DOHH2 (cell line): ENCODE measurements at regions not wholly inside any gene's neighbourhood (a gene's known extent, or its start where the extent isn't known, plus 50 kb on each side); places are given as distances from the start of the nearest gene placed in this dataset.

Experiments
- H3F3A ChIP-seq: fragments of 200-600 bp; sonication (generic), shearing (Covaris generic); 2 replicates; pipeline ENCODE4 v1.6.0; 2016; ENCODE audit warnings: antibody characterized with exemption, mild to moderate bottlenecking; ENCODE audit not compliant: control insufficient read depth, insufficient read depth
- H3K27ac ChIP-seq: fragments of 200-600 bp; sonication (generic); 2 replicates; pipeline ENCODE4 v1.5.1; 2014; ENCODE audit warnings: low read depth, mild to moderate bottlenecking, low read length, moderate library complexity
- H3K27me3 ChIP-seq: fragments of 200-600 bp; sonication (generic); 2 replicates; pipeline ENCODE4 v1.6.1; 2014; ENCODE audit warnings: mild to moderate bottlenecking, low read length, mixed read lengths; ENCODE audit not compliant: control insufficient read depth
- H3K36me3 ChIP-seq: fragments of 200-600 bp; sonication (generic); 2 replicates; pipeline ENCODE4 v1.6.1; 2014; ENCODE audit warnings: mild to moderate bottlenecking, low read length, moderate library complexity, mixed read lengths; ENCODE audit not compliant: control insufficient read depth
- H3K4me1 ChIP-seq: fragments of 200-600 bp; sonication (generic); 2 replicates; pipeline ENCODE4 v1.6.1; 2014; ENCODE audit warnings: mild to moderate bottlenecking, low read length, mixed read lengths; ENCODE audit not compliant: control insufficient read depth
- H3K4me2 ChIP-seq: fragments of 200-600 bp; sonication (generic); 2 replicates; pipeline ENCODE4 v1.6.0; 2014; ENCODE audit warnings: mild to moderate bottlenecking, low read length, moderate library complexity
- H3K4me3 ChIP-seq: fragments of 200-600 bp; sonication (generic); 2 replicates; pipeline ENCODE4 v1.5.1; 2014; ENCODE audit warnings: mild to moderate bottlenecking, low read length, mixed read lengths
- H3K79me2 ChIP-seq: fragments of 200-600 bp; sonication (generic); 2 replicates; pipeline ENCODE4 v1.6.1; 2014; ENCODE audit warnings: mild to moderate bottlenecking, low read length, mixed read lengths; ENCODE audit not compliant: control insufficient read depth
- H3K9me2 ChIP-seq: fragments of 200-600 bp; sonication (generic); replicated peaks from 2 replicates; pipeline ENCODE4 v1.6.1; 2014; ENCODE audit warnings: mild to moderate bottlenecking, low read length, mixed read lengths; ENCODE audit not compliant: control insufficient read depth
- H3K9me3 ChIP-seq: fragments of 200-600 bp; sonication (generic); 2 replicates; pipeline ENCODE4 v1.6.1; 2014; ENCODE audit warnings: antibody characterized with exemption, low read length, mixed read lengths; ENCODE audit not compliant: control insufficient read depth, insufficient read depth
- H4K20me1 ChIP-seq: fragments of 200-600 bp; sonication (generic); 2 replicates; pipeline ENCODE4 v1.6.0; 2014; ENCODE audit warnings: low read depth, mild to moderate bottlenecking, antibody characterized with exemption, low read length, moderate library complexity; ENCODE audit not compliant: control insufficient read depth, insufficient read depth
- EZH2phosphoT487 ChIP-seq: fragments of 200-600 bp; sonication (generic); IDR thresholded peaks from 2 replicates; pipeline ENCODE4 v1.6.1; 2017; ENCODE audit warnings: borderline replicate concordance, mild to moderate bottlenecking, antibody characterized with exemption, low read length, moderate library complexity, mixed read lengths
- TF ChIP-seq, protein P1 (sequence below): fragments of 200-600 bp; sonication (generic); IDR thresholded peaks from one replicate; pipeline ENCODE4 v1.5.1; 2014; ENCODE audit warnings: antibody characterized with exemption, mild to moderate bottlenecking, low read depth, low read length; ENCODE audit not compliant: poor library complexity, severe bottlenecking

DNA sequence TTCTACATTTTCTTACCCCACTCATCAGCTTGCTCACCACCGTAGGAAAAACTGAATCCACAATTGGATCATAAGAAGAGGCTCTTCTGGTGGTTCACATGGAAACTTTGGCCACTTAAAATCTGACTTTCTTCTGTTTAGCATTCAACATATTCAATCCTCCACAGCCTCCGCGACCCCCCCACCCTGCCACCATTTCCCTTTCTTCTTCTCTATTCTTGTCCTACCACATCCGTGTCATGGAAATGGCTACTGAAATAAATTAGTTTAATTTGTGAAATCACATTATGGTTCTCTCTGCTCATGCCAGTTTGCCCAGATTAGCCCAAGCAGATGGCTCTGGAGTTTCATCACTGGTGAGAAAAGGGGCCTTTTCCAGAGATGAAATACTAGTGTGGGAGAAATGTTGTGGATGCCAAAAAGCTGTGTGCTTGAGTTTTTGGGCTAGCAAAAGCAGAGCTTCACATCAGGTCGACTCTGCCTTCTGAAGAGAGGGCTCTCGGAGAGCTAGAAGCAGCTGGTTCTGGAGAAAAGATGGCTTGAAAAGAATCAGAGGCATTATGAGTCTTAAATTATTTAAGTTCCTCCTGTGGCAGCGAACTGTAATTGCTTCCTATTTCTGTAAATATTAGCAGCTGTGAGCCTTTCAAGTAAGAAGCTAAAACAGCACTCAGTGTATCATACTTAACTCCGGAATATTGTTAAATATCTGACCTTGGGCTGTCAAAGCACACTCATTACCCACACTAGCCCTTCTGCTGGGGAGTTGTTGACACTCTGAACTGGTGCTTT is 107.1 kb downstream of the MAT2B start:
- H3K27ac ChIP-seq, result no peak overlapping the region
- no peaks in the 10 kb centered on the region for H3K9me3 ChIP-seq
- H3K4me2 ChIP-seq, result no peak overlapping the region
- no peaks in the 10 kb centered on the region for H3F3A ChIP-seq
- H3K36me3 ChIP-seq, result no peaks in the 10 kb centered on the region
- TF ChIP-seq EZH2phosphoT487, result no peak
- TF ChIP-seq, protein P1, sequence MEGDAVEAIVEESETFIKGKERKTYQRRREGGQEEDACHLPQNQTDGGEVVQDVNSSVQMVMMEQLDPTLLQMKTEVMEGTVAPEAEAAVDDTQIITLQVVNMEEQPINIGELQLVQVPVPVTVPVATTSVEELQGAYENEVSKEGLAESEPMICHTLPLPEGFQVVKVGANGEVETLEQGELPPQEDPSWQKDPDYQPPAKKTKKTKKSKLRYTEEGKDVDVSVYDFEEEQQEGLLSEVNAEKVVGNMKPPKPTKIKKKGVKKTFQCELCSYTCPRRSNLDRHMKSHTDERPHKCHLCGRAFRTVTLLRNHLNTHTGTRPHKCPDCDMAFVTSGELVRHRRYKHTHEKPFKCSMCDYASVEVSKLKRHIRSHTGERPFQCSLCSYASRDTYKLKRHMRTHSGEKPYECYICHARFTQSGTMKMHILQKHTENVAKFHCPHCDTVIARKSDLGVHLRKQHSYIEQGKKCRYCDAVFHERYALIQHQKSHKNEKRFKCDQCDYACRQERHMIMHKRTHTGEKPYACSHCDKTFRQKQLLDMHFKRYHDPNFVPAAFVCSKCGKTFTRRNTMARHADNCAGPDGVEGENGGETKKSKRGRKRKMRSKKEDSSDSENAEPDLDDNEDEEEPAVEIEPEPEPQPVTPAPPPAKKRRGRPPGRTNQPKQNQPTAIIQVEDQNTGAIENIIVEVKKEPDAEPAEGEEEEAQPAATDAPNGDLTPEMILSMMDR, result no peak
- no peaks in the 10 kb centered on the region; the same call in 1 of the 2 replicates for H3K9me2 ChIP-seq
- H3K4me1 ChIP-seq, result no peaks in the 10 kb centered on the region
- no peaks in the 10 kb centered on the region for H3K79me2 ChIP-seq
- H3K4me3 ChIP-seq, result no peak overlapping the region
- H3K27me3 ChIP-seq, result no peaks in the 10 kb centered on the region
- H4K20me1 ChIP-seq, result no peaks in the 10 kb centered on the region

DNA sequence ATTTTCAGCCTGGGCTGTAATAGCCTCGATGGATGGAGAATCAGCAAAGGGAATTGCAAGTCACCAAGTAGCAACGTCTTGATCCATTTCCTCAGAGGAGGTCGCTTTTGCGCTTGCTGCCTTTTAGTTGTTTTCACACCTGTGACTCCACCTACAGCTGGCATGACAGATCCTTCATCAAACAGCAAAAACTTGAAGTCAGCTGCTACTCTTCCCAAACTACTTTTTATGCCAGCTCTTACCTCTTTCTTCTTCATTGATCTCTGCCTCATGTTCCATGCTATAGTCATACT is 107.7 kb downstream of the MAT2B start:
- TF ChIP-seq, protein P1, result no peak
- no peak for TF ChIP-seq EZH2phosphoT487
- Histone ChIP-seq H4K20me1 (no peaks in the 10 kb centered on the region), H3K4me3 (no peak overlapping the region), H3K9me2 (no peaks in the 10 kb centered on the region; the same call in 1 of the 2 replicates), H3F3A (no peaks in the 10 kb centered on the region), H3K27ac (no peak overlapping the region), H3K4me2 (no peak overlapping the region), H3K27me3 (no peaks in the 10 kb centered on the region), H3K4me1 (no peaks in the 10 kb centered on the region), H3K36me3 (no peaks in the 10 kb centered on the region), H3K79me2 (no peaks in the 10 kb centered on the region), H3K9me3 (no peaks in the 10 kb centered on the region)

DNA sequence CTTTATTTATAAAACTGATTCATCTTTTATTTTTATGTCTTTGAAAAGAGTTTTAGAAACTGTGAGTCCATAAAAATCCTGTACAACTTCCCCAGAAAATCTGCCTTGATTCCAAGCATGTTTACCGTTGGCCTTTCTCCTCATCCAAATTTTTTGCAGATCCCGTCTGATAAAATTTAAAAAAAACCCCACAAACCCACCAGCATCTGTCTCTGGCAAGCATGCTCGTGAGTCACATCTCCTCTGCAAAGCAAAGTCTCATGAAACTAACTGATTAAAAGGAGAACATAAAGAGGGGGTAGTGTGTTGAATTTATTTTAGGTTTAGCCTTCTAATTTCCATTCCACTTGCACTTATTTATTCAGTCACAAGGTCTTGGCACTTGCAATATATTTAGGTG is 109.4 kb downstream of the MAT2B start:
- Histone ChIP-seq H3K36me3 (no peaks in the 10 kb centered on the region), H3K9me3 (no peaks in the 10 kb centered on the region), H3K4me1 (no peaks in the 10 kb centered on the region), H3K4me2 (no peak overlapping the region), H3K27ac (no peak overlapping the region), H3K79me2 (no peaks in the 10 kb centered on the region), H4K20me1 (no peaks in the 10 kb centered on the region), H3K9me2 (no peaks in the 10 kb centered on the region; the same call in 1 of the 2 replicates), H3K27me3 (no peaks in the 10 kb centered on the region), H3F3A (no peaks in the 10 kb centered on the region), H3K4me3 (no peak overlapping the region)
- TF ChIP-seq, protein P1, result no peak
- TF ChIP-seq EZH2phosphoT487, result no peak
